HL-60 (cell line): ENCODE measurements at regions not wholly inside any gene's neighbourhood (a gene's known extent, or its start where the extent isn't known, plus 50 kb on each side); places are given as distances from the start of the nearest gene placed in this dataset.

ENCODE experiments used
- DNase-seq, 2 experiments: peaks; one replicate each; pipeline ENCODE4 v3.0.0-alpha.2; 2010 to 2020; ENCODE audit warnings: low read depth in 1 of 2, low spot score in 1 of 2
- H3K27ac ChIP-seq: fragments of 250-450 bp; sonication (Bioruptor Pico); replicated peaks from 2 replicates; pipeline ENCODE4 v1.5.1; 2020; ENCODE audit warnings: mild to moderate bottlenecking, moderate library complexity
- H3K27me3 ChIP-seq: fragments of 250-450 bp; sonication (Bioruptor Pico); 2 replicates; pipeline ENCODE4 v1.5.1; 2021; ENCODE audit warnings: mild to moderate bottlenecking, moderate library complexity; ENCODE audit not compliant: insufficient read depth, poor library complexity, severe bottlenecking
- H3K4me3 ChIP-seq: replicated peaks from 2 replicates; pipeline ENCODE4 v1.5.1; 2011; ENCODE audit warnings: mild to moderate bottlenecking, control low read depth, low read length; ENCODE audit not compliant: insufficient read depth
- GABPA ChIP-seq: IDR thresholded peaks from 2 replicates; pipeline ENCODE4 v1.6.1; 2012; ENCODE audit warnings: low read depth
- POLR2AphosphoS5 ChIP-seq: IDR thresholded peaks from 2 replicates; pipeline ENCODE4 v1.6.1; 2012; ENCODE audit warnings: low read depth
- SPI1 ChIP-seq: IDR thresholded peaks from 2 replicates; pipeline ENCODE4 v1.6.1; 2012; ENCODE audit warnings: low read depth, mild to moderate bottlenecking, borderline replicate concordance
- TF ChIP-seq, protein P1 (sequence below): IDR thresholded peaks from one replicate; pipeline ENCODE4 v1.5.1; 2011; ENCODE audit warnings: low read length, control low read depth, inconsistent platforms; ENCODE audit not compliant: insufficient read depth
- TF ChIP-seq, protein P2 (sequence below): IDR thresholded peaks from 2 replicates; pipeline ENCODE4 v1.6.1; 2012; ENCODE audit warnings: low read depth; ENCODE audit not compliant: insufficient replicate concordance

DNA sequence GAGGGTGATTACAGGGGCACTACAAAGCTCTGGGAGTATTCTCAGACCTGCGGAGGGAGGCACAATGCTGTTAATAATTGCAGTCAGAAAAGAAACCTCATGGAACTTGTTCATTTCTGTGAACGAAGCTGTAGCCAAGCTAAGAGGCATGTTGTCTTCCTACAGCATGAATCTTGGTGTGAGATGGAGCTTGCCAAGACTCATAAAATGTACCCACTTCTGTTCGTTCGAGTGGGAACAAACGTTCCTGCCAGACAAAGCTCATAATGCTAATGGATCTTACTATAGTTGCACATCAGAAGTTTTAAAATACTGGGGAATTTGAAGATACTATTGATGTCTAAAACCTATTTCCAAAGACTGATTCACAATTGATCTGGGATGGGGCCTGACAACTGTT is 489.1 kb downstream of the ZEB2 start:
- Histone ChIP-seq H3K27me3 (no peaks in the 10 kb centered on the region), H3K4me3 (no peak overlapping the region), H3K27ac (no peak overlapping the region)
- DNase-seq, result no peak
- no peak for TF ChIP-seq SPI1
- TF ChIP-seq GABPA, result no peak
- TF ChIP-seq, protein P1, sequence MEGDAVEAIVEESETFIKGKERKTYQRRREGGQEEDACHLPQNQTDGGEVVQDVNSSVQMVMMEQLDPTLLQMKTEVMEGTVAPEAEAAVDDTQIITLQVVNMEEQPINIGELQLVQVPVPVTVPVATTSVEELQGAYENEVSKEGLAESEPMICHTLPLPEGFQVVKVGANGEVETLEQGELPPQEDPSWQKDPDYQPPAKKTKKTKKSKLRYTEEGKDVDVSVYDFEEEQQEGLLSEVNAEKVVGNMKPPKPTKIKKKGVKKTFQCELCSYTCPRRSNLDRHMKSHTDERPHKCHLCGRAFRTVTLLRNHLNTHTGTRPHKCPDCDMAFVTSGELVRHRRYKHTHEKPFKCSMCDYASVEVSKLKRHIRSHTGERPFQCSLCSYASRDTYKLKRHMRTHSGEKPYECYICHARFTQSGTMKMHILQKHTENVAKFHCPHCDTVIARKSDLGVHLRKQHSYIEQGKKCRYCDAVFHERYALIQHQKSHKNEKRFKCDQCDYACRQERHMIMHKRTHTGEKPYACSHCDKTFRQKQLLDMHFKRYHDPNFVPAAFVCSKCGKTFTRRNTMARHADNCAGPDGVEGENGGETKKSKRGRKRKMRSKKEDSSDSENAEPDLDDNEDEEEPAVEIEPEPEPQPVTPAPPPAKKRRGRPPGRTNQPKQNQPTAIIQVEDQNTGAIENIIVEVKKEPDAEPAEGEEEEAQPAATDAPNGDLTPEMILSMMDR, result no peak
- no peak for TF ChIP-seq POLR2AphosphoS5
- TF ChIP-seq, protein P2, sequence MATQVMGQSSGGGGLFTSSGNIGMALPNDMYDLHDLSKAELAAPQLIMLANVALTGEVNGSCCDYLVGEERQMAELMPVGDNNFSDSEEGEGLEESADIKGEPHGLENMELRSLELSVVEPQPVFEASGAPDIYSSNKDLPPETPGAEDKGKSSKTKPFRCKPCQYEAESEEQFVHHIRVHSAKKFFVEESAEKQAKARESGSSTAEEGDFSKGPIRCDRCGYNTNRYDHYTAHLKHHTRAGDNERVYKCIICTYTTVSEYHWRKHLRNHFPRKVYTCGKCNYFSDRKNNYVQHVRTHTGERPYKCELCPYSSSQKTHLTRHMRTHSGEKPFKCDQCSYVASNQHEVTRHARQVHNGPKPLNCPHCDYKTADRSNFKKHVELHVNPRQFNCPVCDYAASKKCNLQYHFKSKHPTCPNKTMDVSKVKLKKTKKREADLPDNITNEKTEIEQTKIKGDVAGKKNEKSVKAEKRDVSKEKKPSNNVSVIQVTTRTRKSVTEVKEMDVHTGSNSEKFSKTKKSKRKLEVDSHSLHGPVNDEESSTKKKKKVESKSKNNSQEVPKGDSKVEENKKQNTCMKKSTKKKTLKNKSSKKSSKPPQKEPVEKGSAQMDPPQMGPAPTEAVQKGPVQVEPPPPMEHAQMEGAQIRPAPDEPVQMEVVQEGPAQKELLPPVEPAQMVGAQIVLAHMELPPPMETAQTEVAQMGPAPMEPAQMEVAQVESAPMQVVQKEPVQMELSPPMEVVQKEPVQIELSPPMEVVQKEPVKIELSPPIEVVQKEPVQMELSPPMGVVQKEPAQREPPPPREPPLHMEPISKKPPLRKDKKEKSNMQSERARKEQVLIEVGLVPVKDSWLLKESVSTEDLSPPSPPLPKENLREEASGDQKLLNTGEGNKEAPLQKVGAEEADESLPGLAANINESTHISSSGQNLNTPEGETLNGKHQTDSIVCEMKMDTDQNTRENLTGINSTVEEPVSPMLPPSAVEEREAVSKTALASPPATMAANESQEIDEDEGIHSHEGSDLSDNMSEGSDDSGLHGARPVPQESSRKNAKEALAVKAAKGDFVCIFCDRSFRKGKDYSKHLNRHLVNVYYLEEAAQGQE, result no peak

DNA sequence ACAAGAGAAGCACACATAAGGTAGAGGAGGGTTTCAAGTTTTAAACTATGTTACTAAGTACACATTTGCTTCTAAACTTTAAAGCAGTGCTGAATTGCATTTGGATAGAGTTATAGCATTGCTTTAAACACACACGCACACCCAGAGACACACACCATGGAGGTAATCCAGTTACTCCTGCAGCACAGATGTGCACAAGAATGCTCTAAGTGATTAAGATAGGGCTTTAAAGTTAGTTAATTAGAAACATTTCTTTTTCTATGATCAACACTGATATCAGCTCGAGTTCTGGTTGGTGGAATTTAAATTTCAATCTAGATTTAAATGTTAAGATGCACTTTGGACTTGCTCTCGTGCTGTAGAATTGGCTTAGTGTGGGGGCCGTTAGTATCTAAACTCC is 492.3 kb downstream of the ZEB2 start:
- no peak for DNase-seq
- no peak overlapping the region for H3K27ac ChIP-seq
- no peaks in the 10 kb centered on the region for H3K27me3 ChIP-seq
- TF ChIP-seq SPI1 (no peak), GABPA (no peak), POLR2AphosphoS5 (no peak)
- TF ChIP-seq, protein P2, result no peak
- TF ChIP-seq, protein P1, result no peak
- H3K4me3 ChIP-seq, result no peak overlapping the region

DNA sequence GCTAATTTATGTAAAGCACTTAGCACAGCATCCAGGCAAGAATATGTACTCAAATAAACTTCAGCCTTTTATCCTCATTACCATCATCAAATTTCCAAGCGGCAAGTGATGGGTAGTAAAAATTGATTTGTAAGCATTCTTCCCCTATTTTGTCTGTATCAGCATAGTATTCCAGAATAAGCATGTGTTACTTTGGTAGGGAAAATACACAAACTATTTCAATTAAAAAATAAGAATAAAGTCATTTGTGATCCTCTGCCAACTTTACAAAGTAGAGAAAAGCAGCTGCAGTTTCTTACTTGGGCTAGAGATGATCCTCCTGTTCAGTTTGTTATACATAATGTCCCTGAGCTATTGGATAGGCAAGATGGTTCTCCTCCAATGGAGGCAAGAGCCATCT is 493.2 kb downstream of the ZEB2 start:
- Histone ChIP-seq H3K27ac (no peak overlapping the region), H3K27me3 (no peaks in the 10 kb centered on the region), H3K4me3 (no peak overlapping the region)
- TF ChIP-seq SPI1 (no peak), POLR2AphosphoS5 (no peak), GABPA (no peak)
- TF ChIP-seq, protein P1, result no peak
- TF ChIP-seq, protein P2, result no peak
- DNase-seq, result no peak
